B cell (primary cell): ENCODE measurements at regions not wholly inside any gene's neighbourhood (a gene's known extent, or its start where the extent isn't known, plus 50 kb on each side); places are given as distances from the start of the nearest gene placed in this dataset.

Experiments
- ATAC-seq: fragments of 200-7000 bp; cut with Tn5 transposase; one replicate; pipeline ENCODE4 v1.10.0; 2021; ENCODE audit warnings: low read depth, mild to moderate bottlenecking, moderate number of reproducible peaks, moderate library complexity
- CTCF ChIA-PET: fragments of 350-600 bp; sonication (Branson Sonifier 250); formaldehyde crosslinking; loops from one replicate; lab custom pipeline; 2021; ENCODE audit warnings: antibody characterized with exemption, inconsistent platforms; lab: Charles Lee
- POLR2A ChIA-PET: fragments of 350-600 bp; sonication (Branson Sonifier 250); formaldehyde crosslinking; loops from one replicate; lab custom pipeline; 2021; ENCODE audit warnings: antibody characterized with exemption; lab: Charles Lee
- DNase-seq: peaks from one replicate; pipeline ENCODE4 v3.0.0; 2013
- H2AFZ ChIP-seq: 2 replicates; pipeline ENCODE4 v1.6.1; 2012; ENCODE audit warnings: mild to moderate bottlenecking, low read depth, low read length; ENCODE audit not compliant: insufficient read depth, poor library complexity, severe bottlenecking
- H3K27ac ChIP-seq, 2 donors: 1 replicate in 1 of 2; 2 replicates in 1 of 2; pipeline ENCODE4 v1.5.1; 2012 to 2013; ENCODE audit warnings: low read length in 2 of 2, mild to moderate bottlenecking in 2 of 2, moderate library complexity in 1 of 2
- H3K27me3 ChIP-seq, 4 experiments: fragments of 200-600 bp in 1 of 4; sonication (generic) in 1 of 4; replicated peaks in 1 of 4; 1 replicate in 2 of 4; 2 replicates in 2 of 4; pipeline versions ENCODE4 v1.6.1 to v1.7.0; 2013 to 2016; ENCODE audit warnings: low read length in 3 of 4, mild to moderate bottlenecking in 2 of 4, mixed read lengths in 1 of 4, moderate library complexity in 1 of 4; ENCODE audit not compliant: insufficient read depth in 4 of 4, control insufficient read depth in 3 of 4; ENCODE audit errors: control extremely low read depth in 1 of 4
- H3K36me3 ChIP-seq, 2 experiments: replicated peaks in 1 of 2; 1 replicate in 1 of 2; 2 replicates in 1 of 2; pipeline versions ENCODE4 v1.6.1 to v1.7.1; 2013; ENCODE audit warnings: low read length in 1 of 2; ENCODE audit not compliant: insufficient read depth in 2 of 2, control insufficient read depth in 1 of 2; ENCODE audit errors: control extremely low read depth in 1 of 2, extremely low read depth in 1 of 2
- H3K4me1 ChIP-seq, 2 donors: fragments of 200-600 bp in 1 of 2; sonication (generic) in 1 of 2; 1 replicate in 1 of 2; 2 replicates in 1 of 2; pipeline versions ENCODE4 v1.5.1 to v1.6.1; 2013 to 2017; ENCODE audit warnings: low read length in 2 of 2; ENCODE audit not compliant: control insufficient read depth in 2 of 2, insufficient read depth in 2 of 2
- H3K4me2 ChIP-seq: replicated peaks from 2 replicates; pipeline ENCODE3; 2012; ENCODE audit warnings: mild to moderate bottlenecking, low read depth, low read length; ENCODE audit not compliant: poor library complexity, severe bottlenecking
- H3K4me3 ChIP-seq, 5 experiments: fragments of 200-600 bp in 1 of 5; sonication (generic) in 1 of 5; 1 replicate in 3 of 5; 2 replicates in 2 of 5; pipeline versions ENCODE4 v1.5.1 to v1.7.0; 2011 to 2016; ENCODE audit warnings: low read length in 4 of 5, mild to moderate bottlenecking in 4 of 5, low read depth in 2 of 5, control low read depth in 1 of 5, moderate library complexity in 1 of 5; ENCODE audit not compliant: insufficient read depth in 1 of 5; ENCODE audit errors: control extremely low read depth in 1 of 5, extremely low read depth in 1 of 5
- H3K79me2 ChIP-seq: fragments of 200-600 bp; sonication (generic); one replicate; pipeline ENCODE4 v1.6.0; 2016; ENCODE audit warnings: low read length; ENCODE audit not compliant: control insufficient read depth, insufficient read depth
- H3K9ac ChIP-seq: fragments of 200-600 bp; sonication (generic); 2 replicates; pipeline ENCODE4 v1.6.1; 2017; ENCODE audit warnings: mild to moderate bottlenecking, low read length, moderate library complexity
- H3K9me3 ChIP-seq, 3 donors: one replicate each; pipeline versions ENCODE4 v1.6.1 to v1.7.1; 2013; ENCODE audit warnings: low read length in 2 of 3; ENCODE audit not compliant: control insufficient read depth in 2 of 3, insufficient read depth in 1 of 3; ENCODE audit errors: control extremely low read depth in 1 of 3
- H4K20me1 ChIP-seq: 2 replicates; pipeline ENCODE4 v1.6.0; 2012; ENCODE audit warnings: mild to moderate bottlenecking, low read length; ENCODE audit not compliant: insufficient read depth, control insufficient read depth, poor library complexity, severe bottlenecking
- H3K27ac Mint-ChIP-seq: one replicate; pipeline ENCODE4 v1.8.0; 2021; ENCODE audit warnings: mixed read lengths
- H3K27me3 Mint-ChIP-seq: one replicate; pipeline ENCODE4 v1.8.0; 2021; ENCODE audit warnings: mixed read lengths
- H3K4me1 Mint-ChIP-seq: one replicate; pipeline ENCODE4 v1.8.0; 2021; ENCODE audit warnings: mixed read lengths
- H3K4me3 Mint-ChIP-seq: one replicate; pipeline ENCODE4 v1.8.0; 2021; ENCODE audit warnings: mixed read lengths
- H3K9me3 Mint-ChIP-seq: one replicate; pipeline ENCODE4 v1.8.0; 2022; ENCODE audit warnings: mixed read lengths; ENCODE audit not compliant: insufficient read depth
- EZH2 ChIP-seq: IDR thresholded peaks from 2 replicates; pipeline ENCODE4 v1.6.1; 2012; ENCODE audit warnings: borderline replicate concordance, low read depth, mild to moderate bottlenecking, moderate library complexity, low read length; ENCODE audit not compliant: insufficient read depth, poor library complexity, severe bottlenecking
- WGBS: methylation state at CpG from one replicate; pipeline ENCODE4 v1.1.5; 2013; ENCODE audit warnings: missing lambda C conversion rate; ENCODE audit not compliant: insufficient coverage; 5-methylcytosine and 5-hydroxymethylcytosine counted together
- intact Hi-C: fragments of 100-400 bp; cut with micrococcal nuclease; formaldehyde crosslinking; loops from one replicate; pipeline ENCODE4 v1.10.0; 2022
- TF ChIP-seq, protein P1 (sequence below): fragments of 200-600 bp; IDR thresholded peaks from one replicate; pipeline ENCODE4 v1.8.0; 2022; ENCODE audit warnings: antibody characterized with exemption, mild to moderate bottlenecking

DNA sequence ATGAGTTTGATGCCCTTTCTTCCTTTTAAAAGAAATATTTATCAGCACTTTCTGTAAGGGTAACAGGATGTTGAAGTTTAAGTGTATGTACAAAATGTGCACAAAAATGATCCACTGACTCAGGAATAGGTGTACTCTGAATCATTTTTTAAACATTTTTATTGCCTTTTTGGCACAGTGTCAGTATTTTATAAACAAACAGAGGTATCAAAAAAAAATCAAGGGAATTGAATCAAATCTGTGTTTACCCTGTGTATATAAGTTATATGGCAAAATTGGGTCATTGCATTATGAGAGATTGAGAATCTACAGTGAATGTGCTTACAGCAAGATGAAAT is 513.9 kb upstream of the NETO1 start:
- H3K4me1 Mint-ChIP-seq: no peaks in the 10 kb centered on the region
- Histone ChIP-seq H2AFZ (no peak overlapping the region), H3K9ac (no peak overlapping the region), H3K9me3 (peaks cover 0 to 1% (median 0%) of the 10 kb centered on the region in 3 donors), H3K79me2 (no peaks in the 10 kb centered on the region), H3K4me1 (no peaks in the 10 kb centered on the region), H3K36me3 (no peaks in the 10 kb centered on the region), H3K4me2 (no peak overlapping the region), H4K20me1 (no peaks in the 10 kb centered on the region), H3K4me3 (no peak overlapping the region), H3K27ac (no peak overlapping the region), H3K27me3 (no peaks in the 10 kb centered on the region)
- no peak overlapping the region for H3K4me3 Mint-ChIP-seq
- DNase-seq: no peak
- H3K9me3 Mint-ChIP-seq: no peaks in the 10 kb centered on the region
- no peaks in the 10 kb centered on the region for H3K27me3 Mint-ChIP-seq
- H3K27ac Mint-ChIP-seq: no peak overlapping the region
- no peak for TF ChIP-seq EZH2
- TF ChIP-seq, protein P1, sequence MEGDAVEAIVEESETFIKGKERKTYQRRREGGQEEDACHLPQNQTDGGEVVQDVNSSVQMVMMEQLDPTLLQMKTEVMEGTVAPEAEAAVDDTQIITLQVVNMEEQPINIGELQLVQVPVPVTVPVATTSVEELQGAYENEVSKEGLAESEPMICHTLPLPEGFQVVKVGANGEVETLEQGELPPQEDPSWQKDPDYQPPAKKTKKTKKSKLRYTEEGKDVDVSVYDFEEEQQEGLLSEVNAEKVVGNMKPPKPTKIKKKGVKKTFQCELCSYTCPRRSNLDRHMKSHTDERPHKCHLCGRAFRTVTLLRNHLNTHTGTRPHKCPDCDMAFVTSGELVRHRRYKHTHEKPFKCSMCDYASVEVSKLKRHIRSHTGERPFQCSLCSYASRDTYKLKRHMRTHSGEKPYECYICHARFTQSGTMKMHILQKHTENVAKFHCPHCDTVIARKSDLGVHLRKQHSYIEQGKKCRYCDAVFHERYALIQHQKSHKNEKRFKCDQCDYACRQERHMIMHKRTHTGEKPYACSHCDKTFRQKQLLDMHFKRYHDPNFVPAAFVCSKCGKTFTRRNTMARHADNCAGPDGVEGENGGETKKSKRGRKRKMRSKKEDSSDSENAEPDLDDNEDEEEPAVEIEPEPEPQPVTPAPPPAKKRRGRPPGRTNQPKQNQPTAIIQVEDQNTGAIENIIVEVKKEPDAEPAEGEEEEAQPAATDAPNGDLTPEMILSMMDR: no peak
- ChIA-PET CTCF (no interaction called here), POLR2A (no interaction called here)
- intact Hi-C loops: no loop called here
- no peak for ATAC-seq

DNA sequence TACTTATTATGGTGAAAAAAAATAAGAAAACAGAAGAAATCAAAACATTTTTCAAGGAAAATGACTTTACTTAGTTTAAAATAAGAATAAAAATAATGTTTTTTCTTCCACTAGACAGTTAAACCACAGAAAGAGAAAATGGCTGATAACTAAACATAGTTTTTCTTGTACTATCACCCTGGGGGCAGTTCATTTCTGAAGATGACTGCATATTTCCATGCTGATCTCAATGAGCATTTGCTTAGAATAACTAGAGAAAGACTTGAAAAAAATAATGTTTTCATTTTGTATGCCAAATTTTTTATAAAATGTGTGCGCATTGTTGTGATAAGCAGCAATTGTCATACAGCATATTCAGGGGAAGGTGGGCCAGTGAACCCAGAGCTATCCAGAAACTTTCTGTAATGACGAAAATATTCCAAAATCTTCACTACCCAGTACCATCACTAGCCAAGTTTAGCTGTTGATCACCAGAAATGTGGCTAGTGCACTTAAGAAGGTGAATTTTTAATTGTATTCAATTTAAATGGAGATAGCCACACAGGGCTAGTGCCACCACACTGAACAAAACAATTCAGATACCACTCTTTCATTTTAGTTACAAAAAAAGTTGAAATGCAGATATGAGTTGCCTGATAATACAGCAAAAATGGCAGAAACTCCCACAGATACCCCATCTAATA is 513.4 kb upstream of the NETO1 start:
- H3K27me3 Mint-ChIP-seq: no peaks in the 10 kb centered on the region
- Histone ChIP-seq H2AFZ (no peak overlapping the region), H4K20me1 (no peaks in the 10 kb centered on the region), H3K4me3 (no peak overlapping the region), H3K9ac (no peak overlapping the region), H3K4me1 (no peaks in the 10 kb centered on the region), H3K4me2 (no peak overlapping the region), H3K27me3 (no peaks in the 10 kb centered on the region), H3K27ac (no peak overlapping the region), H3K9me3 (peaks cover 0 to 1% (median 0%) of the 10 kb centered on the region in 3 donors), H3K36me3 (no peaks in the 10 kb centered on the region), H3K79me2 (no peaks in the 10 kb centered on the region)
- intact Hi-C loops: no loop called here
- no peak overlapping the region for H3K27ac Mint-ChIP-seq
- ATAC-seq (no peak), DNase-seq (no peak)
- no CpG with 5 or more reads among the region's 2 CpGs for WGBS
- ChIA-PET CTCF (no interaction called here), POLR2A (no interaction called here)
- TF ChIP-seq, protein P1: no peak
- no peaks in the 10 kb centered on the region for H3K4me1 Mint-ChIP-seq
- no peak overlapping the region for H3K4me3 Mint-ChIP-seq
- no peaks in the 10 kb centered on the region for H3K9me3 Mint-ChIP-seq
